Caki2 (cell line): ENCODE measurements at regions not wholly inside any gene's neighbourhood (a gene's known extent, or its start where the extent isn't known, plus 50 kb on each side); places are given as distances from the start of the nearest gene placed in this dataset.
A peak's percentile ranks its signal among the peaks of the same experiment; 100 is the strongest.

Experiments used
- DNase-seq: peaks from one replicate; pipeline ENCODE4 v3.0.0-alpha.2; 2015; ENCODE audit warnings: low read depth
- in situ Hi-C: cut with HindIII; loops from 2 replicates; pipeline ENCODE4 v1.10.0; 2016; ENCODE audit warnings: low sequenced_read_pairs, low pct_unique_long_range_greater_than_20kb, mixed read lengths

GRCh38 chr20:60984666-60985065 is 267.4 kb upstream of the CDH4 start:
- in situ Hi-C loops = no loop called here
- no peak for DNase-seq

DNA sequence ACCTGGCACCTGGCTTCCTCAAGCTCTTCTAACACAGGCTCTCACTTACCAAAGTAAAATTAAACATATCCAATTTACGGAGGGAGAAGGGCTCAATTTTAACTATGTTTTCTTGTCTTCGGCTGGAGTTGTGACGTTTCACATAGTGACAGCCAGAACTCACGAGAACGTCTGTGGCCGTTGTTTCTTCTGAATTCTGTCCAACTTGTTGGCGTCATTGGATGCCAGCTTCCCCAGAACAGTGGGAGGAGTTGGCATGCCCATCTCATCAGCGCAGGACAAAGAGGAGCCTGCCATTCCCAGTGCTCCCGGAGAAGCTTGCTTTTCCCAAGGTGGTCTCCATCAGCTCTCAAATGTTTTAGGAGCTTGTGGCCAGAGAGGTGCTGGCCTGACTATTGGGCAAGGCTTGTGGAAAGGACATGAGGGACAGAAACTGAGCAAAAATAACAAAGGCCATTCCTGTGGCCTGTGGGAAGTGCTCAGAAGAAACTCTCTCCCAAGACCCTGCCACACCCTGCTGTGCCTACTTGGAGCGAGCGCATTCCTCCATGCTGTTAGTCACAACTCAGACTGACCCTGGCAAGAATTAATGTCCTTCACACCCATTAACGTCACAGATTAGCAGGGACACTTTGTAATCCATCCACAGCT is 265.4 kb upstream of the CDH4 start:
- in situ Hi-C loops = no loop called here
- no peak for DNase-seq

GRCh38 chr20:60990061-60990460 is 262.0 kb upstream of the CDH4 start:
- in situ Hi-C loops = no loop called here
- no peak for DNase-seq

GRCh38 chr20:60990643-60991042 is 261.4 kb upstream of the CDH4 start:
- DNase-seq = no peak
- in situ Hi-C loops = no loop called here

GRCh38 chr20:60993433-60994044 is 258.5 kb upstream of the CDH4 start:
- in situ Hi-C loops = no loop called here
- DNase-seq = peak; percentile 10

DNA sequence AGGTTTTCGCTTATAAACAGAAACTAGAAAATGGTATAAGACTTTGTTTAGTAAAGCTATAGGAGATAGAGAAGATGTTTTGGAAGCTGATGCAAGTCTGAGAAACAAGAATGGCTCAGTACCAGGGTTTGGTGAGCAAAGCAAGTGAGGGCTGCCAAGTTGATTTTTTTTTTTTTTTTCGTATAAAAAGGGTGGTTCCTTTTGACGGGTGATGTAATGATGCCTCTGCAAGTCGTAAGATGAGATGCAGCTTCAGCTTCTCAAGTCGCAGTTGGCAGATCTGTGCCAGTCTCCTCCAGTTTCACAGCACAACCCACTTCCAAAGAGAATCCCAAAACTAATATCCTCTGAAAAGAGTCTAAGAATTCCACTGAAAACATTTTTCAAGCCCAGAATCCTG is 252.8 kb upstream of the CDH4 start:
- no peak for DNase-seq
- in situ Hi-C loops = no loop called here

GRCh38 chr20:61002090-61002489 is 250.0 kb upstream of the CDH4 start:
- in situ Hi-C loops = no loop called here

DNA sequence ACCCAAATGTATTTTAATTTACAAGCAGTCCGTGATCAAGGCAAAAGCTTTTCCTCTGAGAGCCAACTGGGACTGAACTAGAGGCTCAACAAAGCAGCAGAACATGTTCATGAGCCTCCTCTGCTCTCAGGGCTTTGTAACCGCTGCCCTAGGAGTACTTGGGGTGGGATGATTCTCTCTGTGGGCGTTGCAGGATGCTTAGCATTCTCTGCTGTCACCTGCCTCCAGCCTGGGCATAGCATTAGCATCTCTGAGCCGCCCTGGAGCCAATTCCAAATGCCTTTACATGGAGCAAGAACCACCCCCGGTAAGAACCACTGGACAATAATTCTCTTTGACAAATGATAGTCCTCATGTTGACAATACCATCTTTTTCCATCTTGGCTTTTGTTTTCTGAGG is 237.6 kb upstream of the CDH4 start:
- in situ Hi-C loops = no loop called here
- DNase-seq = no peak

More at GRCh38 chr20:61002090-61002489, 250.0 kb upstream of the CDH4 start:
- DNase-seq = no peak

DNA sequence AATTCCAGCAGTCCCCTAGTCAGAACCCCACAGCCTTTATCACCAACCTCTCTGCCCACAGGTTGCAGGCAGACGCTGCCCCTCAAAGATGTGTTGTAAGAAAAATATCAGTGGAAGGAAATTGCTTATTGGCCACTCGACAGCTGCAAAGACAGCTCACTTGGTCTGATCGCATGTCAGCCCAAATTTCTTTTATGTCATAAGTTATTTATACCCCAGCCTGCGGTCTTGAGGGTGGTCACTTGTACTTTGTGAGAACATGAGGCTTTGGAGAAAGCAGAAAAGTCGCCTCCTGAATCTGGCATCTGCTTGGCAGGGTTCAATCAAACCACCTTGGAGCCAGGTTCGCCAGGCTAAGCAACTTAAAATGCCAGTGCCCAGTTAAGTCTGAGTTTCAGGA is 236.5 kb upstream of the CDH4 start:
- in situ Hi-C loops = no loop called here
- no peak for DNase-seq

DNA sequence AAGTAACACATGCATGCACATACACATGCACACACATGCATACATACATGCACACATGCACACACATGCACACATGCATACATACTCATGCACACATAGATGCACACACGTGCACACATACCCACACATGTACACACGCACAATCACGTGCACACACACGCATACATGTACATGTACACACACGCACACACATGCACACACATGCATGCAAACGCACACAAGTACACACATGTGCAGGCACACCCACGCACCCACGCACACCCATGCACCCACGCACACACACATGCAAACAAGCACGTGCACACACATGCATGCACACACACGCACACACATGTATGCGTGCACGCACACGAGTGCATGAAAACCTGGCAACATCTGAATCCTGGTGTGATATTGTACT is 232.7 kb upstream of the CDH4 start:
- in situ Hi-C loops = no loop called here
- DNase-seq = no peak

- in situ Hi-C loops = no loop called here
- DNase-seq = no peak
Measured at GRCh38 chr20:61023612-61024011, 228.4 kb upstream of the CDH4 start.

DNA sequence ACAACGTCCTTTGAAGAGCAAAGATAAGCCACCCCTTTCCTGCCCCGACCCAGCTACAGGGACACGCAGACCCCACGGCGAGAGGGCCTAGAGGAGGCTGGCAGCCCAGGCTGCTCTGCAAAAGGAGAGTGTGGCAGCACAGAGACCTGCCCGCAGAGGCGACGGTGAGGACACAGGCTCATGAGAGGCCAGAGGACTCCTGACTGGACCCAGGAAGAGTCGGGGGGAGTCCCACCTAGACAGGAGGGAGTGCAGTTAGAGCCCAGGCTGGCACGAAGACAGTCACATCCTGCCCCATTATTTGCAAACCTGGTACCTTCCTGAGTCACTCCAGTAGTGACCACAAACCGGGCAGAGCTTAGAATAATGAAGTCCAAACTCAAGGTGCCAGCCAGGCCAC is 227.7 kb upstream of the CDH4 start:
- no peak for DNase-seq
- in situ Hi-C loops = no loop called here

DNA sequence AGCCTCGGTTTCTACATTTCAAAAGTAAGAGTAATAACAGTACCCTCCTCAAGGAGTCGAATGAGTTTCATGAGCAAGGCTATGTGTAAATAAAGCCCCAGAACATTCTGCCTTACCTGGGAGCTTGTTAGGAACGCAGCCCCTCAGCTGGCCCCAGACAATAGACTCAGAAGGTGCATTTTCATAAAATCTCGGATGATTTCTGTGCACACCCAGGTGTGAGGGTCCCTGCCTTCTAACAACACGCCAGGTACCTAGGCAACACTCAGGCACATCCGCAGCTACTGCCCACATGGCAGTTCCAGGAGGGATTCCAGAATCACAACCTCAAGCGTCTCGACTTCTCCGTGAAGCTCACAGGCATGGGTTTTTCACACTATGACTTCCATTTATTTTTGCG is 226.5 kb upstream of the CDH4 start:
- no peak for DNase-seq
- in situ Hi-C loops = no loop called here

DNA sequence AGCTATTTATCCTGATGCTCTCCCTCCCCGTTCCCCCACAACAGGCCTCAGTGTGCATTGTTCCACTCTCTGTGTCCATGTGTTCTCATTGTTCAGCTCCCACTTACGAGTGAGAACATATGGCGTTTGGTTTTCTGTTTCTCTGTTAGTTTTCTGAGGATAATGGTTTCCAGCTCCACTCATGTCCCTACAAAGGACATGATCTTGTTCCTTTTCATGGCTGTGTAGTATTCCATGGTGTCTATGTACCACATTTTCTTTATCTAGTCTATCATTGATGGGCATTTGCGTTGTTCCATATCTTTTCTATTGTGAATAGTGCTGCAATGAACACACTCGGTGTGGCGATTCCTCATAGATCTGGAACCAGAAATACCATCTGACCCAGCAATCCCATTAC is 225.9 kb upstream of the CDH4 start:
- DNase-seq = no peak
- in situ Hi-C loops = no loop called here

GRCh38 chr20:61026731-61027130 is 225.3 kb upstream of the CDH4 start:
- DNase-seq = no peak
- in situ Hi-C loops = no loop called here

- DNase-seq = no peak
- in situ Hi-C loops = no loop called here
Measured at GRCh38 chr20:61027218-61027617, 224.8 kb upstream of the CDH4 start.

DNA sequence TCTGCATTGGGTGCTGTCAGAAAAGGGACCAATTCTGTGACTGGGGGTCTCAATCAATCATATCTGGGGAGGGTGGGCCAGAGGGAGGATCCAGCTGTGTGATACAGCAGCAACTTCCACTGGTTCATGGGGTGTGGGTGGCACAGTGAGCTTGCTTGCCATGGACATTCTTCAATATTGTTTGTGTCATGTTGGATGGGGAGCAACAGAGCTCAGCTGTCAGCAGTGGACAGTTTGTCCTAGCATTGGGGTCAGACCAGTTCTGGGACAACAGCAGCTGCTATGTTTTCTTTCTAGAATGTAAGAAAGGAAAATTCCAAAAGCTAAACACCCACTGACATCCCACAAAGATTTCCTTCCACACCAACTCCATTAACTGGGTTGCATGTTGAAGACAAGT is 221.9 kb upstream of the CDH4 start:
- in situ Hi-C loops = no loop called here
- DNase-seq = no peak

DNA sequence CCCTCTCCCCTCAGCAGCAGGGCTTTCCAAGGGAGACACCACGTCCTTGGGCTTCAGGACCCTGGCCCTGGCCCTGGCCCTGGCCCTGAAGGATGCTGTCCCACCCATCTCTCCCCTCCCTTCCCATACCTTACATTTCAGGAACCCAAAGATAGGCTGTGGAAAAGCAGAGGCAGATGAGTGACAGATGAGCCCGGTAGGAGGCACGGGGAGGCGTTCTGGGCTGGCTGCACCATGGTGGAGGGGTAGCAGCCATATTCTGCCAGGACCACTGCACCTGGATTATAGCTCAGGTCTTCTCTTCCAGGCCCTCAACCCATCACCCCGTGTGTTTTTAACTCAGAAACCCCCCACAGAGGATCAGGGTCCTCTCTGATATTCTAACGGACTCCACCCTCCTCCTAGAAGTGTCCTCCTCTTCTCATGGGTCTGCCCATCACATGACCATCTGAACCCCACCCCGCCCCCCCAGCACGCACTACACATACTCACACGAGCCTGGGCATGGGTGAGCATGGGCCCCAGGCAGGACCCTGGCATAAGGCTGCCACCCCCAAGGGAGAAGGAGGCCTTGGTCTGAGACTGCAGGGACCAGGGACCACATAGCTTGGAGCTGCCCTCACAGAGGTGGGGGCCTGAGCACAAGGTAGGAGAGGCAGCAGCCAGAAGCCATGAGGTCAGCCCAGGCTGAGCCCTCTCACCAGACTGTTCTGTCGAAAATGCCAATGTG is 220.8 kb upstream of the CDH4 start:
- in situ Hi-C loops = no loop called here

GRCh38 chr20:61037498-61037897 is 214.6 kb upstream of the CDH4 start:
- DNase-seq = no peak
- in situ Hi-C loops = no loop called here

More for the DNA sequence above, 220.8 kb upstream of the CDH4 start:
- DNase-seq = no peak

DNA sequence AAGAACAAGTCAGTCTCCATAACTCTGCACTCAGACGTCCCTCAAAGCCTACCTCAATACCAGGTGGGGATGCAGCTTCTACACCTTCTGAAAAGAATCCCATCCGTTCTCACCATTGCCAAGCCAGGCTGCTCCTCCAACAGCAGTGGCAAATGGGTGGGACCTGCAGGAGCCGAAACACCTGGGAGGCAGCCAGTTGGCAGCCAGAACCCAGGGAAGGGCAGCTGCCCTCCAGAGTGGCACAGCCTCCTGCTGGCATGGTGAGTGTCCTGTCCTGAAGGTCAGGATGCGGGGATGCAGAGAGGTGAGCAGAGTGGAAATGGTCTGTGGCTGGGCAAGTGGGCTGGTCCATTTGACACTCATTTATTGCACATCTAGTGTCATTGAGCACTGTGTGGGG is 210.6 kb upstream of the CDH4 start:
- in situ Hi-C loops = no loop called here
- no peak for DNase-seq
